Testis (tissue), 2 donors: ENCODE measurements at regions not wholly inside any gene's neighbourhood (a gene's known extent, or its start where the extent isn't known, plus 50 kb on each side); places are given as distances from the start of the nearest gene placed in this dataset.

ENCODE experiments used
- DNase-seq: peaks from one replicate; pipeline ENCODE4 v3.0.0-alpha.2; 2019
- H3K27ac ChIP-seq, 2 donors: fragments of 200-600 bp; sonication (generic); one replicate each; pipeline ENCODE4 v1.5.1; 2019
- H3K27me3 ChIP-seq: fragments of 200-600 bp; sonication (generic); one replicate; pipeline ENCODE4 v1.5.1; 2019
- H3K36me3 ChIP-seq: fragments of 200-600 bp; sonication (generic); one replicate; pipeline ENCODE4 v1.5.1; 2017; ENCODE audit warnings: low read depth; ENCODE audit errors: missing control alignments
- H3K4me1 ChIP-seq: fragments of 200-600 bp; sonication (generic); one replicate; pipeline ENCODE4 v1.5.1; 2019
- H3K4me3 ChIP-seq, 2 donors: fragments of 200-600 bp; sonication (generic); one replicate each; pipeline ENCODE4 v1.5.1; 2017 to 2019
- H3K9me3 ChIP-seq: fragments of 200-600 bp; sonication (generic); one replicate; pipeline ENCODE4 v1.5.1; 2017
- CTCF ChIP-seq, 3 experiments: fragments of 450-650 bp in 2 of 3; fragments of 200-600 bp in 1 of 3; sonication (generic) in 1 of 3; IDR thresholded peaks; one replicate each; pipeline ENCODE4 v1.5.1; 2016 to 2019; ENCODE audit warnings: antibody characterized with exemption in 3 of 3, mild to moderate bottlenecking in 2 of 3, moderate library complexity in 1 of 3
- POLR2A ChIP-seq: fragments of 450-650 bp; IDR thresholded peaks from one replicate; pipeline ENCODE4 v1.6.1; 2017; ENCODE audit warnings: antibody characterized with exemption, mild to moderate bottlenecking, moderate library complexity
- WGBS, 2 donors: methylation state at CpG; one replicate each; pipeline ENCODE4 v1.1.5; 2018; 5-methylcytosine and 5-hydroxymethylcytosine counted together
- intact Hi-C: fragments of 100-400 bp; cut with DNase I; formaldehyde crosslinking; loops from one replicate; pipeline ENCODE4 v1.15.1; 2023; ENCODE audit warnings: low total_unique reads

- DNase-seq: no peak
- WGBS, 2 donors: 79 to 92% methylated on average over 2 of the region's 2 CpGs
- H3K4me3 ChIP-seq: no peak overlapping the region
- H3K27ac ChIP-seq: no peak overlapping the region
- intact Hi-C loops: no loop called here
- no peaks in the 10 kb centered on the region for H3K4me1 ChIP-seq
- no peaks in the 10 kb centered on the region for H3K9me3 ChIP-seq
- H3K27me3 ChIP-seq: no peaks in the 10 kb centered on the region
- TF ChIP-seq CTCF (IDR thresholded peaks at IDR 0.05) (no peak), POLR2A (no peak)
- no peaks in the 10 kb centered on the region for H3K36me3 ChIP-seq
Observed at GRCh38 chr6:21713481-21713880, 119.9 kb downstream of the SOX4 start.

- 90 to 96% methylated on average over 5 of the region's 5 CpGs for WGBS, 2 donors
- intact Hi-C loops: no loop called here
- Histone ChIP-seq H3K9me3 (no peaks in the 10 kb centered on the region), H3K27ac (no peak overlapping the region), H3K27me3 (no peaks in the 10 kb centered on the region), H3K36me3 (no peaks in the 10 kb centered on the region), H3K4me1 (no peaks in the 10 kb centered on the region), H3K4me3 (no peak overlapping the region)
- DNase-seq: no peak
- TF ChIP-seq CTCF (IDR thresholded peaks at IDR 0.05): no peak
- TF ChIP-seq POLR2A: no peak
Observed at GRCh38 chr6:21715180-21715579, 121.6 kb downstream of the SOX4 start.

GRCh38 chr6:21722510-21722909 is 129.0 kb downstream of the SOX4 start:
- DNase-seq: no peak
- Histone ChIP-seq H3K27ac (no peak overlapping the region), H3K9me3 (no peaks in the 10 kb centered on the region), H3K4me1 (no peaks in the 10 kb centered on the region), H3K4me3 (no peak overlapping the region), H3K27me3 (no peaks in the 10 kb centered on the region), H3K36me3 (no peaks in the 10 kb centered on the region)
- WGBS, 2 donors: 57 to 65% methylated on average over 10 to 12 of the region's 12 CpGs
- intact Hi-C loops: no loop called here
- TF ChIP-seq POLR2A (no peak), CTCF (IDR thresholded peaks at IDR 0.05) (no peak)

- Histone ChIP-seq H3K27me3 (no peaks in the 10 kb centered on the region), H3K4me1 (no peaks in the 10 kb centered on the region), H3K9me3 (no peaks in the 10 kb centered on the region), H3K27ac (no peak overlapping the region), H3K36me3 (no peaks in the 10 kb centered on the region), H3K4me3 (no peak overlapping the region)
- intact Hi-C loops: no loop called here
- no peak for DNase-seq
- 84 to 92% methylated on average over 7 of the region's 7 CpGs for WGBS, 2 donors
- no peak for TF ChIP-seq CTCF (IDR thresholded peaks at IDR 0.05)
- TF ChIP-seq POLR2A: no peak
Observed at GRCh38 chr6:21726676-21727075, 133.1 kb downstream of the SOX4 start.

- no peaks in the 10 kb centered on the region for H3K27me3 ChIP-seq
- H3K4me3 ChIP-seq: no peak overlapping the region
- no peaks in the 10 kb centered on the region for H3K36me3 ChIP-seq
- H3K9me3 ChIP-seq: no peaks in the 10 kb centered on the region
- intact Hi-C loops: no loop called here
- TF ChIP-seq POLR2A: no peak
- no peak for TF ChIP-seq CTCF (IDR thresholded peaks at IDR 0.05)
- no peak for DNase-seq
- no peaks in the 10 kb centered on the region for H3K4me1 ChIP-seq
- H3K27ac ChIP-seq: no peak overlapping the region
- 94 to 96% methylated on average over 7 of the region's 7 CpGs for WGBS, 2 donors
Observed at GRCh38 chr6:21728141-21728540, 134.6 kb downstream of the SOX4 start.
